ENCODE measurements at regions not wholly inside any gene's neighbourhood (a gene's known extent, or its start where the extent isn't known, plus 50 kb on each side); places are given as distances from the start of the nearest gene placed in this dataset.
"Not testable (repeated sequence)": the region's sequence is repeated elsewhere in the genome, so short reads cannot be mapped to it uniquely, and the experiment has no call there.

DNA sequence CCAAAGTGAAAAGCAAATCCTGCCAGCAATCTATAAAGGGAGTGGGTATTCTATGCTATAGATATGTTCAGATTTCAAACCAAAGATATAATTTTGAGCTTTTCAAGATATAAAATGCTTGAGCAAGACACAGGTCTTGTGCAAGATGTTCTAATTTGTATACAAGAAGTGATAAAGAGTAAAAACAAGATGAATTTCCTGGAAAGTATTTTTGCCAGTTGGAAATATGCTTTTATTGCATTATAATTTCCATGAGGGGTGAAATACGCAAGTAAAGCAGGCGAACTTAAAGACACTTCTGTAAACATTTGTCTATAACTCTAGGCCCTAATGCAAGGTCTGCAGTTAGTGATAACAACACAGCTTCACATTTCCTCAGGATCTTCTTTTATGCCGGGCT lies 640.5 kb downstream of the TMEM182 start:
- Histone ChIP-seq H3K27ac (no peak overlapping the region), H3K27me3 (no peaks in the 10 kb centered on the region), H3K4me3 (no peak overlapping the region), H3K9me3 (no peaks in the 10 kb centered on the region), H3K36me3 (no peaks in the 10 kb centered on the region), H3K4me1 (no peaks in the 10 kb centered on the region)
- no peak for TF ChIP-seq CTCF (IDR thresholded peaks at IDR 0.05)
- TF ChIP-seq POLR2A (IDR thresholded peaks at IDR 0.05): no peak
- TF ChIP-seq POLR2AphosphoS5 (IDR thresholded peaks at IDR 0.05): no peak
- no peak for DNase-seq (ENCODE audit: low spot score in 2 of 2)
- intact Hi-C loops (cut with DNase I; ENCODE audit: low total_unique reads): no loop called here

- Histone ChIP-seq H3K27me3 (no peaks in the 10 kb centered on the region), H3K27ac (no peak overlapping the region), H3K4me3 (no peak overlapping the region), H3K9me3 (no peaks in the 10 kb centered on the region), H3K4me1 (no peaks in the 10 kb centered on the region), H3K36me3 (no peaks in the 10 kb centered on the region)
- DNase-seq (ENCODE audit: low spot score in 2 of 2): no peak
- intact Hi-C loops (cut with DNase I; ENCODE audit: low total_unique reads): no loop called here
- TF ChIP-seq CTCF (IDR thresholded peaks at IDR 0.05) (no peak), POLR2A (IDR thresholded peaks at IDR 0.05) (no peak), POLR2AphosphoS5 (IDR thresholded peaks at IDR 0.05) (no peak)
Observed at GRCh38 chr2:103402944-103403343, 641.1 kb downstream of the TMEM182 start.

GRCh38 chr2:103403388-103403787 lies 641.6 kb downstream of the TMEM182 start:
- DNase-seq (ENCODE audit: low spot score in 2 of 2); intact Hi-C loops (cut with DNase I; ENCODE audit: low total_unique reads); H3K36me3 ChIP-seq; H3K9me3 ChIP-seq; H3K4me3 ChIP-seq; H3K4me1 ChIP-seq; H3K27ac ChIP-seq; H3K27me3 ChIP-seq: not testable (repeated sequence)

DNA sequence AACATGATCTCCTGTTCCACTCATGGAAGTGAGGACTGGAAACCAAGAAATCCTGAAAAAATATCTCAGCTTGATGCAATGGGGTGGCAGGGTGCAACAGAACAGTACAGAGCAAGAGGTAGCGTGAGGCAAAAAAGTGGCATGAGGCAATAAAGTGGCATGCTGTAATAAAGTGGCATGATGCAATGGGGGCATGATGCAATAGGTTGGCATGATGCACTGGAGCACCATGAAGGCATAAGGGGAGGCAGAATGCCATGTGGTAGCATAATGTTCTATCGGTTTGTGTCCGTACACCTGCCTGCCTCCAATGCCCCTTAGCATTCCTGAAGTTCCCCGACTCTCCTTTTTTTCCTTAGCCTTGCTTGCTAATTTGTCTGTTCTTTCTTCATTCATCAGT lies 648.4 kb downstream of the TMEM182 start:
- TF ChIP-seq POLR2AphosphoS5 (IDR thresholded peaks at IDR 0.05) (no peak), CTCF (IDR thresholded peaks at IDR 0.05) (no peak), POLR2A (IDR thresholded peaks at IDR 0.05) (no peak)
- H3K27ac ChIP-seq: no peak overlapping the region
- H3K9me3 ChIP-seq: no peaks in the 10 kb centered on the region
- H3K27me3 ChIP-seq: no peaks in the 10 kb centered on the region
- no peak for DNase-seq (ENCODE audit: low spot score in 2 of 2)
- H3K4me3 ChIP-seq: no peak overlapping the region
- H3K36me3 ChIP-seq: no peaks in the 10 kb centered on the region
- intact Hi-C loops (cut with DNase I; ENCODE audit: low total_unique reads): no loop called here
- no peaks in the 10 kb centered on the region for H3K4me1 ChIP-seq

- no peaks in the 10 kb centered on the region for H3K4me1 ChIP-seq
- no peaks in the 10 kb centered on the region for H3K9me3 ChIP-seq
- no peak for TF ChIP-seq POLR2AphosphoS5 (IDR thresholded peaks at IDR 0.05)
- no peak for TF ChIP-seq POLR2A (IDR thresholded peaks at IDR 0.05)
- TF ChIP-seq CTCF (IDR thresholded peaks at IDR 0.05): no peak
- no peak overlapping the region for H3K4me3 ChIP-seq
- intact Hi-C loops (cut with DNase I; ENCODE audit: low total_unique reads): no loop called here
- no peaks in the 10 kb centered on the region for H3K36me3 ChIP-seq
- no peaks in the 10 kb centered on the region for H3K27me3 ChIP-seq
- H3K27ac ChIP-seq: no peak overlapping the region
- DNase-seq (ENCODE audit: low spot score in 2 of 2): no peak
Observed at GRCh38 chr2:103419506-103419905, 657.7 kb downstream of the TMEM182 start.

- no peaks in the 10 kb centered on the region for H3K36me3 ChIP-seq
- H3K9me3 ChIP-seq: peaks cover 0 to 5% of the 10 kb centered on the region in 2 donors
- H3K4me1 ChIP-seq: no peaks in the 10 kb centered on the region
- H3K27me3 ChIP-seq: no peaks in the 10 kb centered on the region
- H3K27ac ChIP-seq: no peak overlapping the region
- no peak for DNase-seq (ENCODE audit: low spot score in 2 of 2)
- H3K4me3 ChIP-seq: no peak overlapping the region
- TF ChIP-seq POLR2AphosphoS5 (IDR thresholded peaks at IDR 0.05) (no peak), CTCF (IDR thresholded peaks at IDR 0.05) (no peak), POLR2A (IDR thresholded peaks at IDR 0.05) (no peak)
- intact Hi-C loops (cut with DNase I; ENCODE audit: low total_unique reads): no loop called here
Observed at GRCh38 chr2:103423100-103423499, 661.3 kb downstream of the TMEM182 start.
